OCI-LY3 (cell line): ENCODE measurements at regions not wholly inside any gene's neighbourhood (a gene's known extent, or its start where the extent isn't known, plus 50 kb on each side); places are given as distances from the start of the nearest gene placed in this dataset.

Source experiments
- H2AFZ ChIP-seq: fragments of 200-600, 300-600 bp; shearing (Covaris generic); 2 replicates; pipeline ENCODE4 v1.6.0; 2014; ENCODE audit warnings: antibody characterized with exemption, low read depth, low read length
- H3K27ac ChIP-seq: fragments of 200-600, 300-600 bp; sonication (generic); 2 replicates; pipeline ENCODE4 v1.5.1; 2014; ENCODE audit warnings: mild to moderate bottlenecking, low read length, moderate library complexity, mixed read lengths
- H3K27me3 ChIP-seq: fragments of 200-600, 300-600 bp; sonication (generic); 2 replicates; pipeline ENCODE4 v1.6.1; 2014; ENCODE audit warnings: low read depth, low read length, mixed read lengths
- H3K36me3 ChIP-seq: fragments of 200-600, 300-600 bp; sonication (generic); replicated peaks from 2 replicates; pipeline ENCODE3; 2014; ENCODE audit warnings: low read depth, low read length, mixed read lengths
- H3K4me1 ChIP-seq: fragments of 300-600, 200-600 bp; sonication (generic); 2 replicates; pipeline ENCODE4 v1.6.1; 2014; ENCODE audit warnings: low read length, mixed read lengths
- H3K4me2 ChIP-seq: fragments of 200-600, 300-600 bp; sonication (generic); 2 replicates; pipeline ENCODE4 v1.6.1; 2014; ENCODE audit warnings: low read length, mixed read lengths
- H3K4me3 ChIP-seq: fragments of 300-600, 200-600 bp; sonication (generic); 2 replicates; pipeline ENCODE4 v1.5.1; 2014; ENCODE audit warnings: antibody characterized with exemption, mild to moderate bottlenecking, low read length, moderate library complexity
- H3K79me2 ChIP-seq: fragments of 300-600, 200-600 bp; shearing (Covaris generic); 2 replicates; pipeline ENCODE4 v1.6.1; 2014; ENCODE audit warnings: mild to moderate bottlenecking, low read length, mixed read lengths
- H3K9ac ChIP-seq: fragments of 300-600, 200-600 bp; shearing (Covaris generic); 2 replicates; pipeline ENCODE4 v1.6.0; 2014; ENCODE audit warnings: mild to moderate bottlenecking, low read length, moderate library complexity
- H3K9me3 ChIP-seq: fragments of 200-600, 300-600 bp; shearing (Covaris generic); 2 replicates; pipeline ENCODE4 v1.6.1; 2014; ENCODE audit warnings: low read length, mixed read lengths; ENCODE audit not compliant: insufficient read depth
- H4K20me1 ChIP-seq: fragments of 200-600, 300-600 bp; sonication (generic); 2 replicates; pipeline ENCODE4 v1.6.1; 2016; ENCODE audit warnings: low read length, mixed read lengths; ENCODE audit not compliant: insufficient read depth
- CTCF ChIP-seq: fragments of 200-600, 300-600 bp; sonication (generic); IDR thresholded peaks from 2 replicates; pipeline ENCODE4 v1.5.1; 2014; ENCODE audit warnings: antibody characterized with exemption, low read length, low read depth
- EZH2phosphoT487 ChIP-seq: fragments of 200-600 bp; shearing (Covaris generic); IDR thresholded peaks from 2 replicates; pipeline ENCODE4 v1.6.1; 2018; ENCODE audit warnings: antibody characterized with exemption, mixed run types, low read depth

- Histone ChIP-seq H3K79me2 (no peaks in the 10 kb centered on the region), H3K9ac (no peak overlapping the region), H3K27ac (no peak overlapping the region), H3K36me3 (no peaks in the 10 kb centered on the region), H2AFZ (no peak overlapping the region), H4K20me1 (no peaks in the 10 kb centered on the region), H3K4me3 (no peak overlapping the region), H3K9me3 (no peaks in the 10 kb centered on the region), H3K4me1 (no peaks in the 10 kb centered on the region), H3K27me3 (no peaks in the 10 kb centered on the region), H3K4me2 (no peak overlapping the region)
- no peak for TF ChIP-seq CTCF
- TF ChIP-seq EZH2phosphoT487 = no peak
These were observed 1766.9 kb downstream of the SLITRK1 start for GRCh38 chr13:82115391-82115790.

GRCh38 chr13:82096256-82096655 is 1755.3 kb upstream of the SPRY2 start:
- H3K9ac ChIP-seq = no peak overlapping the region
- no peaks in the 10 kb centered on the region for H3K9me3 ChIP-seq
- no peak overlapping the region for H3K27ac ChIP-seq
- no peaks in the 10 kb centered on the region for H4K20me1 ChIP-seq
- H3K36me3 ChIP-seq = no peaks in the 10 kb centered on the region
- no peak overlapping the region for H2AFZ ChIP-seq
- H3K27me3 ChIP-seq = no peaks in the 10 kb centered on the region
- TF ChIP-seq CTCF (no peak), EZH2phosphoT487 (no peak)
- no peaks in the 10 kb centered on the region for H3K79me2 ChIP-seq
- no peaks in the 10 kb centered on the region for H3K4me1 ChIP-seq
- no peak overlapping the region for H3K4me3 ChIP-seq
- H3K4me2 ChIP-seq = no peak overlapping the region

- no peaks in the 10 kb centered on the region for H4K20me1 ChIP-seq
These were observed 1751.4 kb upstream of the SPRY2 start for GRCh38 chr13:82092312-82092711.

GRCh38 chr13:82088781-82089180 is 1747.9 kb upstream of the SPRY2 start:
- Histone ChIP-seq H3K4me1 (no peaks in the 10 kb centered on the region), H3K9me3 (no peaks in the 10 kb centered on the region), H3K79me2 (no peaks in the 10 kb centered on the region), H4K20me1 (no peaks in the 10 kb centered on the region), H3K4me2 (no peak overlapping the region), H3K9ac (no peak overlapping the region), H3K36me3 (no peaks in the 10 kb centered on the region), H3K27me3 (no peaks in the 10 kb centered on the region), H3K4me3 (no peak overlapping the region), H3K27ac (no peak overlapping the region), H2AFZ (no peak overlapping the region)
- TF ChIP-seq EZH2phosphoT487 (no peak), CTCF (no peak)

More at GRCh38 chr13:82092312-82092711, 1751.4 kb upstream of the SPRY2 start:
- Histone ChIP-seq H3K27me3 (no peaks in the 10 kb centered on the region), H2AFZ (no peak overlapping the region), H3K4me2 (no peak overlapping the region), H3K79me2 (no peaks in the 10 kb centered on the region), H3K9me3 (no peaks in the 10 kb centered on the region), H3K27ac (no peak overlapping the region), H3K36me3 (no peaks in the 10 kb centered on the region), H3K4me1 (no peaks in the 10 kb centered on the region), H3K4me3 (no peak overlapping the region), H3K9ac (no peak overlapping the region)
- TF ChIP-seq CTCF (no peak), EZH2phosphoT487 (no peak)
